ENCODE measurements at regions not wholly inside any gene's neighbourhood (a gene's known extent, or its start where the extent isn't known, plus 50 kb on each side); places are given as distances from the start of the nearest gene placed in this dataset.
A peak's percentile ranks its signal among the peaks of the same experiment; 100 is the strongest.

DNA sequence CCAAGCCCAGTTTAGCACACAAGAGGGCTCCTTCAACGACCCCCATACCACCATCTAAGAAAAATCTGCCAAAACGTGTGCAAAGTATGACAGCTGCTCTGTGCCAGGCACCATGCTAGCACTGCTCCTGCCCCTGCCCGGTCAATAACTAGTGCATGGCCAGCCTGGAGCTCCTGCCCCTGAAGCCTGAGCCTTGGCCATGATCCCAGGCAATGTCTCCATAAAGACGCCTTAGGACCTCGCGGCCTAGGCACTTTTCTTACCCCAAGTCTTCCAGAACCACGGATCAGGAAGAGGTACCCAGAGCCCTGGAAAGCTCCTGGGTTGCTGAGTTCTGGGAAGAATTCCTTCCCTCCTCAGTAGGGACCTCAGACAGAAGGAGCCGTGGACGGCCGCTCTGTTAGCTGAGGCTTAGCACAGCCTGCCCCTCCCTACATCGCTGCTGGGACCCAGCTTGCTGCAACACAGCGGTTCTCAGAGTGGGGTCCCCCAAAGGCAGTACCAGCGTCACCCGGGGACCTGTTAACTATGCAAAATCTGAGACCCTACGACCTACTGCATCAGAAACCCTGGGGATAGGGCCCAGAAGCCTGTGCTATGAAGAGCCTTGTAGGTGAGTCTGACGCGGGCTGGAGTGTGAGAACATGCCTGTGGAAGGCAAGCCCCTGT lies 117.8 kb upstream of the TWIST2 start:
- Histone ChIP-seq H3K4me1 (peaks cover 0 to 7% of the 10 kb centered on the region in 2 donors), H3K36me3 (no peaks in the 10 kb centered on the region), H3K27me3 (no peaks in the 10 kb centered on the region), H3K4me3 (no peak overlapping the region), H3K27ac (no peak overlapping the region), H3K9me3 (peaks cover 0 to 8% of the 10 kb centered on the region in 2 donors)
- peak; percentile 57 for DNase-seq (ENCODE audit: low spot score)
- TF ChIP-seq, protein P1, sequence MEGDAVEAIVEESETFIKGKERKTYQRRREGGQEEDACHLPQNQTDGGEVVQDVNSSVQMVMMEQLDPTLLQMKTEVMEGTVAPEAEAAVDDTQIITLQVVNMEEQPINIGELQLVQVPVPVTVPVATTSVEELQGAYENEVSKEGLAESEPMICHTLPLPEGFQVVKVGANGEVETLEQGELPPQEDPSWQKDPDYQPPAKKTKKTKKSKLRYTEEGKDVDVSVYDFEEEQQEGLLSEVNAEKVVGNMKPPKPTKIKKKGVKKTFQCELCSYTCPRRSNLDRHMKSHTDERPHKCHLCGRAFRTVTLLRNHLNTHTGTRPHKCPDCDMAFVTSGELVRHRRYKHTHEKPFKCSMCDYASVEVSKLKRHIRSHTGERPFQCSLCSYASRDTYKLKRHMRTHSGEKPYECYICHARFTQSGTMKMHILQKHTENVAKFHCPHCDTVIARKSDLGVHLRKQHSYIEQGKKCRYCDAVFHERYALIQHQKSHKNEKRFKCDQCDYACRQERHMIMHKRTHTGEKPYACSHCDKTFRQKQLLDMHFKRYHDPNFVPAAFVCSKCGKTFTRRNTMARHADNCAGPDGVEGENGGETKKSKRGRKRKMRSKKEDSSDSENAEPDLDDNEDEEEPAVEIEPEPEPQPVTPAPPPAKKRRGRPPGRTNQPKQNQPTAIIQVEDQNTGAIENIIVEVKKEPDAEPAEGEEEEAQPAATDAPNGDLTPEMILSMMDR (IDR thresholded peaks at IDR 0.05) = no peak

DNA sequence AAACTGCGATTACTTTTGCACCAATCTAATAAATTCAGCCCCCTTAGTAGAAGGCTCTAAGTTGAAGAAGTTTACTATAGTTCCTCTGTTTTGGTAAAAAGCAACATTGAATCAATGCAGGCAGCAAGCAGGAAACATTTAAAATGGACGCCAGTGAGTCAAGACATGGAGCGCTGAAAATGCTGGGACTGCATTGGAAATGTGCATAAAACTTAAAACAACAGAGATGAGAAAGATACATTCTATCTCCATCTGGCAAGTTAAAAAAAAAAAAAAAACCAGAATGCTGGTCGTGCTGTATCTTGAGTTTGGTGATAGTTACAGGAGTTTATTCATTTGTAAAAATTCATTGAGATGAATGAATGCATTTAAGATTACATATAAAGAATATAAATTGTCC lies 117.0 kb upstream of the TWIST2 start:
- Histone ChIP-seq H3K4me3 (no peak overlapping the region), H3K9me3 (peaks cover 0 to 3% of the 10 kb centered on the region in 2 donors), H3K27me3 (no peaks in the 10 kb centered on the region), H3K4me1 (peaks cover 0 to 7% of the 10 kb centered on the region in 2 donors), H3K36me3 (no peaks in the 10 kb centered on the region), H3K27ac (no peak overlapping the region)
- DNase-seq (ENCODE audit: low spot score) = no peak
- TF ChIP-seq, protein P1 (IDR thresholded peaks at IDR 0.05) = no peak

DNA sequence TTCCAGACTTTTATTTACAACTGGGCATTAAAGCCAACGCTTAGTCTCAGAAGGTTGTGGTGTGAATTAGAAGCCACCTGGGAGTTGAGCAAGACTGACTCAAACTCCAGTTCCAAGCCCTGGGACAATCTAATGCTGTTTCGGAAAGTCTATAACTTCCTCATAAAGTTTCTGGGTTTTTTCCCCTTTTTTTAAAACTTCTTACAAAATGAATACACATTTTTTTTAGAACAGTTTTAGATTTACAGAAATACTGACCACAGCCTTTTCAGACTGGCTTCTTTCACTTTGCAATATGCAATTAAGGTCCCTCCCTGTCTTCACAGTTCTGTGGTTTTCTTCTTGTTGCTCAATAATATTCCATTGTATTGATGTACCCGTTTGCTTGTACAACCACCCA lies 115.9 kb upstream of the TWIST2 start:
- H3K36me3 ChIP-seq = no peaks in the 10 kb centered on the region
- H3K27me3 ChIP-seq = no peaks in the 10 kb centered on the region
- peaks cover 0 to 7% of the 10 kb centered on the region in 2 donors for H3K4me1 ChIP-seq
- TF ChIP-seq, protein P1 (IDR thresholded peaks at IDR 0.05) = no peak
- H3K27ac ChIP-seq = no peak overlapping the region
- no peak for DNase-seq (ENCODE audit: low spot score)
- H3K9me3 ChIP-seq = no peaks in the 10 kb centered on the region
- H3K4me3 ChIP-seq = no peak overlapping the region

DNA sequence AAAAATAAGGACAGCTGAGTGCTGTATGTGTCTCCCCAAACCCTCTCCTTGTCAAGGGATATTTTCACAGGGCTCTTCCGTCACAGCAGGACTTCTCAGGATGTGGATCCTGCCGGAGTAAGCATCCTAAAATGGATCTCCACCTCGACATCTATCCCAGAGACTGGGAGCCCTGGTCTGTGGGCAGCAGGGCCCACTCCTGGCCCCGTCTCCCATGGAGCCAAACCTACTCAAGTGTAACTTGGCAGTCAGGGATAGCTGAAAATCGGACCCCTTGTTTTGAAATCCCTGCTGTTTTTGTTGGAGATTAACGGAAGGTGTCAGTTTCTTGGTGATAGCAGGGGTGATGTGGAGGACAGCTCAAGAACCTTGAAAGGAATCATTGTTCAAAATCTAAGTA lies 109.0 kb upstream of the TWIST2 start:
- Histone ChIP-seq H3K4me3 (no peak overlapping the region), H3K9me3 (peaks cover 0 to 4% of the 10 kb centered on the region in 2 donors)
- TF ChIP-seq, protein P1 (IDR thresholded peaks at IDR 0.05) = no peak

DNA sequence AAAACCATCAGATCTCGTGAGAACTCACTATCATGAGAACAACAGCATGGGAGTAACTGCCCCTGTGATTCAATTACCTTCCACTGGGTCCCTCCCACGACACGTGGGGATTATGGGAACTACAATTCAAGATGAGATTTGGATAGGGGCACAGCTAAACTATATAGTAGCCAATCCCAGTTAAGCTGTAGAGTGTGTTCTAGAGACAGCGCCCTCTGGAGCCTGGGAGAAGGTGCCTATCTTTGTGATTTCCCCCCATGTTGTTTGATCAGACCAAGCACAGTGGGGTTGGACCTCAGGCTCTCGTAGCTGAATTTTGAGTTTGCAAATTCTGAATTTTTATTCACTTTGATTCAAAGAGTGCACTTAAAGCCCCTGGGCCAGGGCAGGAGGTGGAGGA lies 108.2 kb upstream of the TWIST2 start:
- Histone ChIP-seq H3K4me3 (no peak overlapping the region), H3K27ac (no peak overlapping the region), H3K4me1 (no peaks in the 10 kb centered on the region), H3K27me3 (no peaks in the 10 kb centered on the region), H3K36me3 (no peaks in the 10 kb centered on the region), H3K9me3 (peaks cover 0 to 4% of the 10 kb centered on the region in 2 donors)
- DNase-seq (ENCODE audit: low spot score) = no peak
- TF ChIP-seq, protein P1 (IDR thresholded peaks at IDR 0.05) = no peak

More for the DNA sequence above, 109.0 kb upstream of the TWIST2 start:
- DNase-seq (ENCODE audit: low spot score) = no peak
- Histone ChIP-seq H3K27me3 (no peaks in the 10 kb centered on the region), H3K27ac (no peak overlapping the region), H3K4me1 (no peaks in the 10 kb centered on the region), H3K36me3 (no peaks in the 10 kb centered on the region)

DNA sequence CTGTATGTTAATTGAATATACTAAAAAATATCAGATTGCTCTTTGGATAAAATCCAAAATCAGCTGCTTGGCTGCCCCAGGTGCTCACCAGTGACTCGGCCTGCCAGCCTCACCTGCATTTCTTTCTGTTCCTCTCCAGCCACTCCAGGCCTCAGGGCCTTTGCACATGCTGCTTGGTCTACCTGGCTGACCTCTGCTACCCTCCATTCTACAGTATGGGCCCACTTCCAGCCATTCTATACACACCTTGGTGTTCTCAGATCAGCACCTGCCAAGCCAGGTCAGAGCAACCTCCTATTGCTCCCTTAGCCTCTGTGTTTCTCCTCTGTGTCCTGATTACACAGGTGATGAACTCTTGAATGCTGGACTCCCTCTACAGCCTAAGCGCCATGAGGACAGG lies 106.6 kb upstream of the TWIST2 start:
- TF ChIP-seq, protein P1 (IDR thresholded peaks at IDR 0.05) = no peak
- H3K36me3 ChIP-seq = no peaks in the 10 kb centered on the region
- no peak overlapping the region for H3K4me3 ChIP-seq
- DNase-seq (ENCODE audit: low spot score) = peak; percentile 28
- no peak overlapping the region for H3K27ac ChIP-seq
- H3K9me3 ChIP-seq = peaks cover 0 to 4% of the 10 kb centered on the region in 2 donors
- no peaks in the 10 kb centered on the region for H3K27me3 ChIP-seq
- no peaks in the 10 kb centered on the region for H3K4me1 ChIP-seq
